Right lobe of liver (tissue), 6 donors: ENCODE measurements at regions not wholly inside any gene's neighbourhood (a gene's known extent, or its start where the extent isn't known, plus 50 kb on each side); places are given as distances from the start of the nearest gene placed in this dataset.

Experiments
- ATAC-seq, 4 donors: fragments of 200-7000 bp; cut with Tn5 transposase; one replicate each; pipeline ENCODE4 v1.9.1; 2020; ENCODE audit warnings: mild to moderate bottlenecking in 4 of 4, moderate library complexity in 4 of 4
- DNase-seq, 3 donors: peaks; one replicate each; pipeline ENCODE4 v3.0.0-alpha.2; 2020
- H3K27ac ChIP-seq, 3 donors: fragments of 200-600 bp; one replicate each; pipeline ENCODE4 v1.8.0; 2022
- H3K27me3 ChIP-seq, 2 donors: fragments of 200-600 bp; one replicate each; pipeline ENCODE4 v1.8.0; 2022
- H3K36me3 ChIP-seq, 4 donors: fragments of 200-600 bp; sonication (generic) in 1 of 4; one replicate each; pipeline versions ENCODE4 v1.5.1 to v1.8.0; 2017 to 2022; ENCODE audit warnings: control low read depth in 1 of 4
- H3K4me1 ChIP-seq, 4 donors: fragments of 200-600 bp; sonication (generic) in 1 of 4; one replicate each; pipeline versions ENCODE4 v1.5.1 to v1.8.0; 2017 to 2022; ENCODE audit warnings: control low read depth in 1 of 4
- H3K4me3 ChIP-seq, 3 donors: fragments of 200-600 bp; one replicate each; pipeline ENCODE4 v1.8.0; 2022
- H3K9me3 ChIP-seq, 4 donors: fragments of 200-600 bp; sonication (generic) in 1 of 4; one replicate each; pipeline versions ENCODE4 v1.5.1 to v1.8.0; 2017 to 2022; ENCODE audit warnings: control low read depth in 1 of 4
- POLR2A ChIP-seq: fragments of 450-650 bp; IDR thresholded peaks from one replicate; pipeline ENCODE4 v1.6.1; 2017; ENCODE audit warnings: antibody characterized with exemption, mild to moderate bottlenecking
- WGBS: methylation state at CpG from one replicate; pipeline ENCODE4 v1.1.6; 2018; ENCODE audit warnings: low coverage, low lambda C conversion rate; ENCODE audit not compliant: insufficient coverage; ENCODE audit errors: missing lambda C conversion rate; 5-methylcytosine and 5-hydroxymethylcytosine counted together
- intact Hi-C, 2 donors: fragments of 100-400 bp; cut with DNase I; formaldehyde crosslinking; loops; one replicate each; pipeline versions ENCODE4 v1.11.2 to v1.14.1; 2022
- TF ChIP-seq, protein P1 (sequence below), 4 donors: fragments of 200-600 bp in 3 of 4; fragments of 450-650 bp in 1 of 4; IDR thresholded peaks; one replicate each; pipeline versions ENCODE4 v1.5.1 to v1.8.0; 2016 to 2022; ENCODE audit warnings: antibody characterized with exemption in 4 of 4, mild to moderate bottlenecking in 2 of 4
- donor health status: DM: no; HTN: yes; CAD: no.
- donor health status: DM: no; HTN: no; CAD: no.
- donor health status: DM: no; HTN: no; CAD: no.
- donor health status: DM: no; HTN: yes; CAD: no.
- donor health status: DM: no; HTN: yes; CAD: no.

DNA sequence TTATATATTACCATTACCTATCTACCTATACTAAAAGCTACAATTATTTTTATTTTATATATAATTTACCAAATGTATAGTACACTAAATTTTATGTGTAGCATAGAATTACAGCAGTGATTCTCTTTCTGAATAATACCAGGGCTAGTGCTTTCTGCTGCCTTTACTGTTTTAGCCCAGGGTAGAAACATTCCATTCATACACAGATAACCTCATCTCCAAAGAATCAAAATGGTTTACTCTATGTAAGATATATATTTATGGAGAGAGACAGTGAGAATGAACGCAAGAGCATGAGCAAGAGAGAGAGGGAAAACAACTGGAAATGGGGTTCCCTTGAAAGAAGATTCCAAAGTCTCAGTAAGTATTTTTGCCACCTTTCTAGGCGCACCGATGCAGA, 56.3 kb upstream of the ATXN1 start:
- Histone ChIP-seq H3K36me3 (no peaks in the 10 kb centered on the region), H3K4me3 (no peak overlapping the region), H3K4me1 (peaks cover 0 to 32% (median 8%) of the 10 kb centered on the region in 4 donors), H3K27me3 (no peaks in the 10 kb centered on the region), H3K27ac (no peak overlapping the region), H3K9me3 (no peaks in the 10 kb centered on the region)
- intact Hi-C loops: no loop called here
- 100% methylated on average over 3 of the region's 3 CpGs for WGBS
- no peak for TF ChIP-seq POLR2A
- TF ChIP-seq, protein P1, sequence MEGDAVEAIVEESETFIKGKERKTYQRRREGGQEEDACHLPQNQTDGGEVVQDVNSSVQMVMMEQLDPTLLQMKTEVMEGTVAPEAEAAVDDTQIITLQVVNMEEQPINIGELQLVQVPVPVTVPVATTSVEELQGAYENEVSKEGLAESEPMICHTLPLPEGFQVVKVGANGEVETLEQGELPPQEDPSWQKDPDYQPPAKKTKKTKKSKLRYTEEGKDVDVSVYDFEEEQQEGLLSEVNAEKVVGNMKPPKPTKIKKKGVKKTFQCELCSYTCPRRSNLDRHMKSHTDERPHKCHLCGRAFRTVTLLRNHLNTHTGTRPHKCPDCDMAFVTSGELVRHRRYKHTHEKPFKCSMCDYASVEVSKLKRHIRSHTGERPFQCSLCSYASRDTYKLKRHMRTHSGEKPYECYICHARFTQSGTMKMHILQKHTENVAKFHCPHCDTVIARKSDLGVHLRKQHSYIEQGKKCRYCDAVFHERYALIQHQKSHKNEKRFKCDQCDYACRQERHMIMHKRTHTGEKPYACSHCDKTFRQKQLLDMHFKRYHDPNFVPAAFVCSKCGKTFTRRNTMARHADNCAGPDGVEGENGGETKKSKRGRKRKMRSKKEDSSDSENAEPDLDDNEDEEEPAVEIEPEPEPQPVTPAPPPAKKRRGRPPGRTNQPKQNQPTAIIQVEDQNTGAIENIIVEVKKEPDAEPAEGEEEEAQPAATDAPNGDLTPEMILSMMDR (IDR thresholded peaks at IDR 0.05): no peak
- DNase-seq (no peak), ATAC-seq (no peak)

DNA sequence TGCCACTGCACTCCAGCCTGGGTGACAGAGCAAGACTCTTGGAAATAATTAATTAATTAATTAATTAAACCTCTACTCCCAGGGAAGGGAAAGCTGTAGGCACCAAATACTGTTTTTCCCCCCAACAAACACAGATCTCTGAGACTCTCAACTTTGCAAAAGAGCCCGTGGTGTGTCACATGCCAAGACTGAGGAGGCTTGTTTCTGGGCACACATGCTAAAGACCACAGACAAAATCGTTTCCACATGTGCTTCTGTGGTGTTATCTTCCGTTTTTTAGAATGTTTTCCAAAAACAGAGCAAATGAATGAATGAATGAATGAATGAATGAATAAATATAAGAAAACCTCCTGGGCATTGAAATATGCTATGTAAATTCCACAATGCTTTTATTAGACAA, 55.6 kb upstream of the ATXN1 start:
- H3K27me3 ChIP-seq: no peaks in the 10 kb centered on the region
- no peak for TF ChIP-seq POLR2A
- TF ChIP-seq, protein P1 (IDR thresholded peaks at IDR 0.05): no peak
- no peaks in the 10 kb centered on the region for H3K36me3 ChIP-seq
- no peak for ATAC-seq
- no peak overlapping the region for H3K4me3 ChIP-seq
- H3K27ac ChIP-seq: no peak overlapping the region
- WGBS: 60% methylated on average over 3 of the region's 3 CpGs
- no peaks in the 10 kb centered on the region for H3K9me3 ChIP-seq
- intact Hi-C loops: no loop called here
- DNase-seq: no peak
- peaks cover 0 to 26% (median 5%) of the 10 kb centered on the region in 4 donors for H3K4me1 ChIP-seq

DNA sequence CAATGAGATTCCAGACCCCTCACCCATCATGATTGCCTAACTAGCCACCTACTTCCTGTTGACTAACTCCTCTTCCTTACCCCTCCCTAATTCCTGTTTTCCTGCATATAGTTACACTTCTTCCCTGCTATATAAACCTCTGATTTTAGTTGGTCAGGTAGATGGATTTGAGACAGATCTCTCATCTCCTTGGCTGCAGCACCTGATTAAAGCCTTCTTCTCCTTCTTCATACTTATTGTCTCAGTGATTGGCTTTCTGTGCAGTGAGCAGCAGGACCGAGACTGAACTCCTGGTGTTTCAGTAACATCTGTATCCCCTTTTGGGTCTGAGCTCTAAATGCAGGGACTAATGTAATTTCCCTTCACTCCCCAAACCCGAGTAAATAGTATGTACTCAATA, 51.7 kb upstream of the ATXN1 start:
- no peaks in the 10 kb centered on the region for H3K27me3 ChIP-seq
- H3K36me3 ChIP-seq: no peaks in the 10 kb centered on the region
- TF ChIP-seq, protein P1 (IDR thresholded peaks at IDR 0.05): no peak
- TF ChIP-seq POLR2A: no peak
- H3K27ac ChIP-seq: no peak overlapping the region
- ATAC-seq: no peak
- intact Hi-C loops: no loop called here
- H3K9me3 ChIP-seq: no peaks in the 10 kb centered on the region
- 100% methylated on average over 2 of the region's 2 CpGs for WGBS
- H3K4me1 ChIP-seq: no peaks in the 10 kb centered on the region
- DNase-seq: no peak
- no peak overlapping the region for H3K4me3 ChIP-seq

DNA sequence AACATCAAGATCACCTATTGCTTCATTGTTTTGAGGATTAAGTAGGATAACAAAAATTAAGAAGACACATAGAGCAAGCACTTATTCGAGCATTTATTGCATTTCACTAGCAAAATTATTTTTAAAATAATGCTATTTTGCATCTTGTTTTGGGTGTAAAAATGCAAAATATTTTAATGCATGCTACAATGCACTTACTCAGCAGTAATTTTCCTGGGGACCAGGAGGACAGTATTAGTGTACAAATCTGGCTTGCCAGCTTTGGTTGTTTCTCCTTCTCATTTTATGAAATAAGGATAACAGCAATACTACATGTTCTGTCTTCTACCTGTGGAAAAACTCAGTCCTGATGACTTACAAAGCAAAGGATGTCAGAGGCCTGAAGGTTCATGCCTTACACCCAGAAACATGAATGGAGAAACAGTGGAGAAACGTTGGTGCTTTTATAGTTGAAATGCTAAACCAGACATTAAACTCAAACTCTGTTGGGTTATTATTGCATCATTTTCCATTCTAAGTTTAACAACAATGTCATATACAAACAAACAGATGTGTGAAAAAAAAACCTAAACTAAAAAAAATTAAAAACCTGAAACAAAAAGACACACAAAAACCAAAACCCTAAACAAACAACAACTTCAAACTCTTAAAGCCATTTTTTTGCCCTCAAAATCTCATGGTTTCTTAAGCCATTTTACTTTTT, 50.2 kb upstream of the ATXN1 start:
- Histone ChIP-seq H3K27me3 (no peaks in the 10 kb centered on the region), H3K9me3 (no peaks in the 10 kb centered on the region), H3K4me3 (no peak overlapping the region), H3K36me3 (no peaks in the 10 kb centered on the region), H3K4me1 (no peaks in the 10 kb centered on the region), H3K27ac (no peak overlapping the region)
- ATAC-seq (no peak), DNase-seq (no peak)
- intact Hi-C loops: no loop called here
- TF ChIP-seq POLR2A: no peak
- TF ChIP-seq, protein P1 (IDR thresholded peaks at IDR 0.05): no peak
- 54% methylated on average over 2 of the region's 2 CpGs for WGBS
